NCI-H774 (cell line): ENCODE measurements at regions not wholly inside any gene's neighbourhood (a gene's known extent, or its start where the extent isn't known, plus 50 kb on each side); places are given as distances from the start of the nearest gene placed in this dataset.

Experiments used
- DNase-seq: peaks from one replicate; lab custom pipeline; 2025; lab: John Stamatoyannopoulos, UW

DNA sequence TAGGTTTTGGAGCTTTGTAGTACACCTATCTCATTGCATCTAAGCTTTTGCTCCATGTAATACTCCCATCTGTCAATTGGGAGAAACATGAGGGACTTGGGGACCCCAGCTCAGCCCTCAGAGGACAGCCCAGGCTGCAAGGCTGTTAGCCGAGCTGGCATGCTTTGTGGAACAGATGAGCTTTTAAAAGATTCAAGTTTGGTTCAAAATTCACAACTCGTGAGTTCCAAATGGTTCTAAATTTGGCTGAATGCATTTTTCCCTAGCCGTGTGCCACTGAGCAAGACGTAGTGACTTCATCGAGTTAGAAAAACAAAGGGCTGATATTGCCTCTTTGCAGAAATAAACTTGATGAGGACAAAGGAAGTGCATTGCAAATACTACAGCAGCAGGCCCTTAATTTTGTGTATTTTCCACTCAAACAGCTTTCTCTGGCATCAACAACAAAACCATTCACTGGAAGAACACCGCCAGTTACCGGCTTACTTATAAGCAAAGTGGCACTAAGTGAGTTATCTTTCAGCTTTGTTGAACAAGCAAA, 165.0 kb upstream of the HS3ST1 start:
- peak; percentile 54 for DNase-seq

- DNase-seq = no peak
Observed at GRCh38 chr4:11592276-11592675, 163.6 kb upstream of the HS3ST1 start.

GRCh38 chr4:11590132-11590531, 161.4 kb upstream of the HS3ST1 start:
- DNase-seq = no peak

DNA sequence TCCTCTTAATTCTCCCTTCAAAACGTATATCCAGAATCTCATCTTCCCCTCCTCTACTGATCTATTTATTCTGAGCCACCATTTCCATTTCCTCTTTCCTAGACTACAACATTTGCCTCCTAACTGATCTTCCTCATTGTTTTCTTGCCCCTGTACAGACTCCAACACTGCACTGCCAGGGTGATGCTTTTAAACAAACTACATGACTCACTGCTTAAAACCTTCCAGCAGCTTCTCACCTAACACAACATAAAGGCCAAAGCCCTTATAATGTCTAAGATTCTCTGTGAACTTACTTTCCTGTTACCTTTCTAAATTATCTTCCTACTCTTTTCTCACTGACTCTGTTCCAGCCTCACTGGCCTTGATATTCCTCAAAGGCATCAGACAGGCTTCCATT, 161.0 kb upstream of the HS3ST1 start:
- DNase-seq = no peak

DNA sequence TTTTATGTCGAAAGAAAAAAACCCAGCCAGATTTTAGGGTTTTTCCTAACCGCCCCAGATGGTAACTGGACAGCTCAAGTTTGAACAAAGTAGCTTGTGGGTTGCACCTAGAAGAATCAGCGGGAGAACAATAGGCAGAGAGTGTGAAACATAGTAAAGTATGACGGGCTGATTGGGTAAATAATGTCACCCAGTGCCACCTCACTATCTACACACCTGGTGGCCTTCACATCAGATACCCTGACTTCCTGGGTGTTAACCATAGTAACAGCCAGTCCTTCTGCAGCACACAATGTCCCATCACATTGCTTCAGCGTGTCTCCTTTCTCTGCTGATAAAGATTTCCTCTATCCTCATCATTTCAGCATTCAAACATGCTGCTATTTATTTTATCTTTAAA, 159.1 kb upstream of the HS3ST1 start:
- DNase-seq = no peak

DNA sequence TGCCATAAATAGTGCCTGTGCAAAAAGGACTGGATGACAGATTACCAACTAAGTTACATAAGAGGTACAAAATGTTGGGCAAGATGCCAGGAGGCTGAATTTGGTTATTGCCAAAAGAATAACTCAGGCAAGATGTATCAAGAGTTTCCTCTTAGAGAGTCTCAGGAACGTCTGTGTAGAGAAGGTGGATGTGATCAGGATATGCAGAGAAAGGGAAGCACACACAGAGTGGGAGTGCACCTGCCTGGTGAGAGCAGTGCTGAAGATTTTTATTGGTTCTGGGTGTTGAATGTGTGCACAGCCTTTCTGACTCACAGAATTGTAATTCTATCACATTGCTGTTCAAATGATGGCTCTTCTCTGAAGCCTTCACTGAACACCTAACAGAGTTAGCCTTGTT, 156.8 kb upstream of the HS3ST1 start:
- peak; percentile 64 for DNase-seq

DNA sequence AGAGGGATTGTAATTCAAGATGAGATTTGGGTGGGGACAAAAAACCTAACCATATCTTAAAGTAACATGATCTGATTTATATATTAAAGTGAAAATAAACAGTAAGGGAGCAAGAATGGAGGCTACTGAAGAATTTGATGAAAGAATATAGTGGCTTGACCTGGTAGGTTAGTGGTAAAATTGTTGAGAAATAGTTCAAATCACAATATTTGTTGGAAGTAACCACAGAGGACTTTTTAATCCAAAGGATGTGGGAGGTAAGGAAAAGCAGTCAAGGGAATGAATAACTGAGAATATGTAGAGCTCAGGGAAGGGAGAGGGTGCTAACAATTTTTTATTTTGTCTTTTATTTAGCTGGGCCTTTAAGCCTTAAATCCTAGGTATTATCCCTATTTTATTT, 139.8 kb upstream of the HS3ST1 start:
- no peak for DNase-seq

- DNase-seq = no peak
Observed at GRCh38 chr4:11566444-11567022, 137.8 kb upstream of the HS3ST1 start.

- no peak for DNase-seq
Observed at GRCh38 chr4:11565899-11566298, 137.2 kb upstream of the HS3ST1 start.

DNA sequence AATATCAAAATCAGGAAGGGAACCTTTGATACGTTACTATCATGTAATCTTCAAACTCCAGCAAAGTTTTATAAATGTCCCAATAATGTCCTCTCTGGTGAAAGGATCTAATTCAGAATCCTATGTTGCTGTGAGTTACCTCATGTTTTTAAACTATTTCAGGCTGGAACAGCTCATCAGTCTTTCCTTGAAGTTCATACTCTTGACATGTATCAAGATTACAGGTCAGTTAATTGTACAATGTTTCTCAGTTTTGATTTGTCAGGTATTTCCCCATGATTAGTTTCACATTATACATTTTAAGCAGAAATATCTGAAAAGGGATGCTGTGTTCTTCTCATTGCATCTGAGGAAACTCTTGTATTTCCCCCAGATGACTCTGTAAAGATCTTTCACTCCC, 136.5 kb upstream of the HS3ST1 start:
- DNase-seq = no peak

GRCh38 chr4:11564021-11564420, 135.3 kb upstream of the HS3ST1 start:
- no peak for DNase-seq

- DNase-seq = no peak
Observed at GRCh38 chr4:11549525-11549924, 120.8 kb upstream of the HS3ST1 start.

DNA sequence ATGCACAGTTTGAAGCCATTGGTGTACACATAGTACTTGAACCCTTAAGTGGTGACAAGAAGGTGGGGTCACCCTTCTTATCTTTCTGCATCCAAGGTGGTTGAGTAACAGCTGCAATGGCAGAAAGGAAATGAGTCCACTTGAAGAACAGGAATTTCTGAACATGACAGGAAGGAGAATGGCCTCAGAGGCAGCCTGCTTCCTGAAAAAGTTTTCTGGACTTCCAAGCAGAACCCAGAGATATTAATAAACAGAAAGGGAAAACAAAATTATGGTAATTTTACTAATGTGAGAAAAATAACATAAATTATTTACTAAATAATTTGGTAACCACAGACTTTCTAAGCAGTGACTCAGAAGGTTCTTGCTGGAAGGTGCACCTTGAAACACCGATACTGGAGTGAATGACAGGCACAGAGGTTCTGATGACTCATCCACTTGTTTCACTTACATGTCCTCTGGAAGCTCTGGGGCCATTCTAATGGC, 119.9 kb upstream of the HS3ST1 start:
- no peak for DNase-seq

DNA sequence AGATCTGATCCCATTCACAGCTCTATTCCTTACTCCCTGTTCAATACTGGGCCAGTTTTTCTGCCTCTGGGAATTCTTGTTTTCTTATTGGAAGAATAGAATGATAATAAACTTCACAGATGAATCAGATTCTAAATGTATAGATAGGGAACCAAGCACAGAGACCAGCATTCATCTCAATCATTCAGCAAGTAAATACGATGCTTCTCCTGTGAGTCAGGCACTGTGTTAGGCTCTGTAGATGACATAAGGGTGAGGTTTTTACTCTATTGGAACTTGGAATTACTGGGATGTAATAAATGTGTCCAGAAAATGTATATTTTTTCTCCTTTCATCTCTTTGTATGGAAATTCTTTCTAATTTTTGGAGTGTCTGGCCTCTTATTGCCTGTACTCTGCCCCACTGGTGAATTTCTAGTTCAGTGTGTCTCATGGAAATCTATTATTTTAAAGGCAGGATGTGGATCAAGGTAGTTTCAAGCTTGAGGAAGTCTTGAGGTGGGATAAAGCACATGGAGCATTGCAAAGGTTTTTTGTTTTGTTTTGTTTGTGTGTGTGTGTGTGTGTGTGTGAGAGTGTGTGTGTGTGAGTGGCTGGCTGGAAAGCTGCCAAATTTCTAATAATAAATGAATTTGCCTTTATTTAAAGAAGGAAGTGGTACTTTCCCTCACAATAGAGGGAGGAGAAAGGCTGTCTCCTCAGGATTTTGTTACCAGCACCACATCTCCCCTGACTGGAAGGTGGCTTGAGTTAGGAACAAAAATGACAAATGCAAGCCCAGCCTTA, 117.9 kb upstream of the HS3ST1 start:
- no peak for DNase-seq

- DNase-seq = no peak
Observed at GRCh38 chr4:11545651-11546050, 117.0 kb upstream of the HS3ST1 start.

GRCh38 chr4:11544211-11544610, 115.5 kb upstream of the HS3ST1 start:
- DNase-seq = no peak

DNA sequence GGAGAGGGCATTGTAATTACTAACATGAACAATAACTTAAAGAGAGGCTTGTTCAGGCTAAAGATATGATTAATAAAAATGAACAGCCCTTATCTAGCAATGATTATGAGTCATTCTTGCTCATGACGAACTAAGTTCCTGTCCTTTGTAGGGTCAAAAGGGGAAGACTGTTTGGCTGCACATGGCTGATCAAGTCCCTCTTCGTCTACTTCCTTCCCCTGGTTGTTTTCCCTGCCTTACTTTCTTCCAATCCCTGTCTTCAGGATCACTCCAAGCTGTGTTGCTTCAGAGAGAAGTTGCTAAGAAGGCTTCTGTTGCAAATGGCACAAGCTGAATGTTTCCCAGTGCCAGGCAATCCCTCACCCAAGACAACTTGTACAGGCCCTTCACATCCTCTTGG, 115.0 kb upstream of the HS3ST1 start:
- DNase-seq = no peak

GRCh38 chr4:11542952-11543351, 114.3 kb upstream of the HS3ST1 start:
- no peak for DNase-seq

GRCh38 chr4:11537846-11538245, 109.2 kb upstream of the HS3ST1 start:
- DNase-seq = no peak

GRCh38 chr4:11535333-11535732, 106.6 kb upstream of the HS3ST1 start:
- no peak for DNase-seq

DNA sequence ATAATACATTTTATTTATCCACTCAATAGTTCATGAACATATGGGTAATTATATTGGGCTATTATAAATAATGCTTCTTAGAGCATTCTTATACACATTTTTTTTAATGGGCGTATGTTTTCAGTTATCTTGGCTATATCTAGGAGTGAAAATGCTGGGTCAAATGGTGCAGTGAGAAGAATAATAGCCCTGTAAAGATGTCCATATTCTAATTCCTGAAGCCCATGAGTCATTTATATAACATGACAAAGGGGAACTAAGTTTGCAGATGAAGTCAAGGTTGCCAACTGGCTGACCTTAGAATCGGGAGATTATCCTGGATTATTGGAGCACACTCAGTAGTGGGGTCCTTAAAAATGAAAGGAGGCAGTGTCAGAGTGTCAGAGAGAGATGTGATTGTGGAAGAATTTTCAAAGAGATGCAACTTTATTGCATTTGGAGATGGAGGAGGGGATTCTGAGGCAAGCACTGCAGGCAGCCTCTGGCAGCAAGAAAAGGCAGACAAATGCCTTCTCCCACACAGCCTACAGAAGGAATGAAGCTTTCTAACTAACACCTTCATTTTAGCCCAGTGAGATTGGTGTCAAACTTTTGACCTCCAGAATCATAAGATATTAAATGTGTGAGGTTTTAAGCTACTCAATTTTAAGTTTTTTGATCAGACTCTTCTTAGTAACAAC, 106.1 kb upstream of the HS3ST1 start:
- DNase-seq = no peak

GRCh38 chr4:11532138-11532537, 103.4 kb upstream of the HS3ST1 start:
- DNase-seq = no peak

GRCh38 chr4:11529625-11530201, 101.0 kb upstream of the HS3ST1 start:
- DNase-seq = peak; percentile 60
